Skin of body (tissue), 1 donor: ENCODE measurements at regions not wholly inside any gene's neighbourhood (a gene's known extent, or its start where the extent isn't known, plus 50 kb on each side); places are given as distances from the start of the nearest gene placed in this dataset.
"Not testable (repeated sequence)": the region's sequence is repeated elsewhere in the genome, so short reads cannot be mapped to it uniquely, and the experiment has no call there.

Experiments used
- DNase-seq: peaks from one replicate; lab custom pipeline; 2025; lab: John Stamatoyannopoulos, UW

DNA sequence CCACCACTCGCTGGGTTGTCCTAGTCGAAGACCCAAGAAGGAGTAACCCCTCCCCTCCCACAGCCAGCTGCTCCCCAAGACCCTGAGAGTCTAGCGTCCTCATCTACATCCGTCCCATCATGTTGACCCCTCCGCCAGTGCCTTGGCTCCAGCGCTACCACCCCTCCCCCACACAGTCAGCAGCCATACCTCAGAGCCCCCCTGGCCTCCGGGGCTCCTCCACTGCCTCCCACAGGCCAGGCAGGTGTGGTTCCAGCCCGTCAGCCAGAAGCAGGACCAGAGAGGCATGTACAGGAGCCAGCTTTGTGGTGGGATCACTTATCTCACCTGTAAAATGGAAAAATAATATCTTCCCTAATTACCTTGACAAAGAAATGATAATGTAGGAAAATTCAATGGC lies 51.5 kb upstream of the PHF21B start:
- DNase-seq, result no peak

GRCh38 chr22:45064313-45065278 lies 54.8 kb upstream of the PHF21B start:
- DNase-seq, result no peak

DNA sequence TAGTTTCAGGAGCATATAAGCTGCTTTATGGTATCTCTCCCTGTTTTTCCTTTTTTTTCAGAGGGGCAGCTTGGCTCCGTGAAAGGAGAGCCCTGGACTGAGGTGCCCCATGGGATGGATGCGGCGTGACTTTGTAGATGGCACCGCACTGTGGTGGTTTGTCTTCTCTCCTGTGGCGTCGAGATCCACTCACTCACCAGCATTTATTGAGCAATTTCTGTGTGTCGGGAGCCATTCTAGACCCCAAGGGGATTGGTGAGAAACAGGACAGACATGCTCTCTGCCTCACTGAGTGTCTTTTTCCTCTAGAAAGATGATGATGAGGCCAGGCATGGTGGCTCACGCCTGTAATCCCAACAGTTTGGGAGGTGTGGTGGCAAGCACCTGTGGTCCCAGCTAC lies 55.9 kb upstream of the PHF21B start:
- no peak for DNase-seq

DNA sequence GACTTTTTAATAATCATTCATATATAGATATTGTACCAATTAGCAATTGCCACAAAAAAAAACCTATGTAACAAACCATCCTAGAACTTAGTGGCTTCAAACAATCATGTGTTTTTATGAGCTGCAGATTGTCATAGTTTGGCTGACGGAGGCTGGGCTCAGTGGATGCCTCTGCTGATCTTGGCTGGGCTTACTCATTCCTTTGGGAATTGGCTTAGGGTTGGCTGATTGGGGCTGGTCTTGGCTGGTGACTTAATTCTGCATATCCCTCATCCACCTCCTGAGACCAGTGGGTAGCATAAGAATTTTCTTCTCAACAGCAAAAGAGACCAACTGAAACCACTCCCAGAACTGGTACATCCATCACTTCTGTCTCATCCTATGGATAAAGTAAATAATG lies 57.9 kb upstream of the PHF21B start:
- no peak for DNase-seq

DNA sequence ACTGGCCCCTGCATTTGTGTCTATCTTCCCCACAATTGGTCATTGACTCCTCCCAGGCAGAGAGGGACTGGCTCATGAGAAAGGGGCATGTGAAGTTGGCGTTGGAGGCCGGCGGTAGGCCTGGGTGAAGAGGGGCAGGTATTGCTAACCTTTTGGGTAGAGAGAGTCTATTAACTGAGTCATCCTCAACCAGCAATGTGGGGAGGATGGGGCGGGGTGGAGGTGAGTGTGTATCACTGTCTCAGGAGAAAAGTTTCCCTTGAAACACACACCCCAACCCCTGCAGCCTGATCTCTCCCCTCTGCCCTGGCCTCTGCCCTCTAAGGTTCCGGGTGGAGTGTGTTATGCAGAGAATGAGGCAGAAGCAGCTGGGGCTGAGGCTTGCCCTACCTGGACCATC lies 60.1 kb upstream of the PHF21B start:
- no peak for DNase-seq

DNA sequence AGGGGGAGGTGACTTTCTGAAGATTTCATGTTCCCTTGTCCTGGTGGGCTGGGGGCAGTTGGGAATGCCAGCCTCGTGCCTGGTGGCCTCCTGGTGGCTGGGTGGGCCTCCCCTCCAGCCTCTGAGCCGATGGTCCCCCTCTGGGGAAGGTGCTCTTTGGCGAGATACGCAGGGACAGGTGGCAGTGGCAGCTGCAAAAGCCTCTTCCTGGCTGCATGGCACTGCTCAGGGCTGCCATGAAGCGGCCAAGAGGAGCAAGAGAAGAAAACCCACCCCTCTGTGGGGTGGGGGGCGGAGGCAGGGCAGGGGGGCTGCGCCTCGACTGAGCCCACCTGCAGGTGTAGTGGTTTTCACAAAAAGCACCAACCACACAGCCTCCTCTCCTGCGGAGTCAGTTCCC lies 61.8 kb upstream of the PHF21B start:
- no peak for DNase-seq

GRCh38 chr22:45072322-45072903 lies 62.6 kb upstream of the PHF21B start:
- no peak for DNase-seq

DNA sequence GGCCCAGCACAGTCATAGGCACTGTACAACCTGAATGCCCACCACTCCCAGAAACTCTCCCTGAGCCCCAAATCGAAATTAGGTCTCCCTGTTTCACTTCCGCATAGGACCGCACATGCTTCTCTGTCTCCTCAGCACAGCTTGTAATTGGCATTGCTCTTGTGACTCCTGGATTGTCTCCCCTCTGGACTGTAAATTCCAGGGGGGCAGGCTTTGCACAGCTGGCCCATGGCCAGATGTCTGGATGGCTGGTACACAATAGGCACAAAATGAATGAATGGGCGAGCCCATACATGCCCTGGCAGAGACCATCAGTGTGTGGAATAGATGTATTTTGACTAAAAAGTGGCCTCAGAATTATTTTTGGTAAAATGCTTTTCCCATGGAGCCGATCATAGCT lies 63.3 kb upstream of the PHF21B start:
- DNase-seq, result no peak

DNA sequence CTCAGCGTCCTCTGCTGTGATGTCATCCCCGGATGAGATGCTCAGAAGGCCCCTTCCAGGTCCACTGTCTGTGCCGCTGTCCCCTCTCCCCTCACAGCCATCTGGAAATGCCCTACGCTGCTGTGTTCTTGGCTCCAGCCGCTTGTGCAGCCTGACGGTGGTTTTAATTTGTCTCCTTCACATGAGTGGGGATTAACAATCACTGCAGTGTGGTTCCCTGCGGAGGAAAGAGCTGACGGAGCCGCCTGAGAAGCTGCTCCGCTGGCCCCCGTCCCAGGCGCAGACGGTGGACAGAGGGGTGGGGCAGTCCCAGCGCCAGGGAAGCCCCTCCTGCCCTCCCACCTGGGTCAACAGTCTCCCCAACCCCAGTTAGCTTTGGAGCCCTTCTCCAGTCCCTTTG lies 67.5 kb upstream of the PHF21B start:
- DNase-seq, result no peak

DNA sequence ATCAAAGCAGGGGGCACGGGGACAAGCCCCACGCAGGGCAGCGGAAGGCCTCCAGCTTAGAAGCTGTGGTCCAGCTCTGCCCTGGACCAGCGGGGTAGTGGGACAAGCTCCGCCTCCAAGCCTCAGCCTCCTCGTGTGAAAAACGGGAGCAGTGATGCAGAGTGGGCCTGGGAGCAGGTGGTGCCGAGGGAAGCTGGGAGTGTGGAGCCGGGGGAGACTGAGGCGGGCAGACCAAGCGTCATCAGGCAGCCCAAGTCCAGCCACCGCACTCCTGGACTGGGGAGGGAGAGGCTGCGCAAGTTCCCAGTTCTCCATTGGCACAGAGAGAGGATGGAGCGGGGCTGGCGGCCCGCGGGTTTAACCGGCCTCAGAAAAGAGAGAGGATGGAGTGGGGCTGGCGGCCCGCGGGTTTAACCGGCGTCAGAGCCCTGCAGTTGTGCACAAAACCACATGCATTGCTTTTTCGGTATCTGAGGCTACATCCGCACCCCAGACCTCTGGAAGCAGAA lies 68.1 kb upstream of the PHF21B start:
- no peak for DNase-seq

GRCh38 chr22:45082795-45083194 lies 73.0 kb upstream of the PHF21B start:
- DNase-seq, result no peak

- DNase-seq, result no peak
These were observed 74.0 kb upstream of the PHF21B start for GRCh38 chr22:45083659-45084305.

DNA sequence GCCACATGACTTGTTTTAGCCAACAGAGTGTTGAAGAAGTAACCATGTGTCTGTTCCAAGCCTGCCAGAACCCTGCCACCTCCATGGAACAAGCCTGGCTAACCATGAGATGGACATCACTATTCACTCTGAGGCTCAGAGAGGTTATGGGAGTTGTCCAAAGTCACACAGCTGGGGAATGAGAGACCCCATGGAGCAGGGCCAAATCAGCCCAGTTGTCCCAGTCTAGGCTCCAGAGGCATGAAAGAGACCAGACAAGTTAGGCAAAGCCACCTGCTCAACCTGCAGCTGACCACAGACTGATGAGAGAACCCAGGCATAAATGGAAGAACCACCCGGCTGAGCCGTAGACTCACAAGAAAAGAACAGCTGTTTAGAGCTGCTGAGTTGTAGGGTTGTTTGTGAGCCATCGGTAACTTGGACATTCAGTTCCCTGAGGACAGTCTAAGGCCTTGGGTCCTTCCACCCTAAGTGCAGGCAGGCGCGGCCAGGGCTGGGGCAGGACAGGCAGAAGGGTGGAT lies 74.7 kb upstream of the PHF21B start:
- DNase-seq, result no peak

GRCh38 chr22:45087802-45088201 lies 75.9 kb upstream of the NUP50 start:
- DNase-seq, result no peak

- DNase-seq, result no peak
These were observed 75.1 kb upstream of the NUP50 start for GRCh38 chr22:45088576-45088975.

DNA sequence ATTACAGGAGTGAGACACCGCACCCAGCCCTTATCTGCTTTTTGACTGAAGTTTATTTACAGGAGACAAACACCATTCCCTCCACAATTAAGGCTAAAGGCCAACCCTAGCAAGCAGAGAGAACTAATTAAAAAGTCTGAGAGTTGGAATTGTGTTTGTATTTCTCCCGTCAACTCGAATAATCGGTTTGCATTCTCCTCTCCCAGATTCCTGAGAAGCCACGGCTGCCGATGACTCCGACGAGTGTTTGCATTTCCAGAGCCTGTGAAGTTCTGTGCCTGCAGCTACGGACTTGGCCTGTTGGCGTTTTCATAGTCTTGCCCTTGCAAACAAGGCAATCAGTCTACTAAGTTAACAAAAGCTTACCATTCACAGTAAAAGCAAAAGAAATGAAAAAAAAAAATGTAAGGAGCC lies 73.2 kb upstream of the NUP50 start:
- no peak for DNase-seq

- no peak for DNase-seq
These were observed 72.4 kb upstream of the NUP50 start for GRCh38 chr22:45091254-45091854.

- DNase-seq, result not testable (repeated sequence)
These were observed 71.8 kb upstream of the NUP50 start for GRCh38 chr22:45091875-45092274.

DNA sequence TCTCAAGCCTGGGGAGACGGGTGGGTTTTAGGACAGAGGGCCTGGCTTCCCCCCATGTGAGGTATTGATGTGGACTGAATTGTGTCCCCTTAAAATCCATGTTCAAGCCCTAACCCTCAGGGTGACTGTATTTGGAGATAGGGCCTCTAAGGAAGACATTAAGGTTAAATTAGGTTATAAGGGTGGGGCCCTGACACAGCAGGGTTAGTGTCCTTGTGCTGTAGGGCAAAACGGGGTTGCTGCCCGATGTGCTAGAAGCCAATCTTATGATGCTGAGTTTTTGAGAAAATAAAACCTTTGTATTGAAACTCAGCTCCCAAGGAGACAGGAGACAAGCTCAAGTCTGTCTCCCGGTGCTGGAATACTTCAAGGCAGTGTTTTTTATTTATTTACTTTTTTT lies 71.1 kb upstream of the NUP50 start:
- DNase-seq, result no peak

- no peak for DNase-seq
These were observed 70.1 kb upstream of the NUP50 start for GRCh38 chr22:45093609-45094008.

- no peak for DNase-seq
These were observed 69.5 kb upstream of the NUP50 start for GRCh38 chr22:45094081-45094720.
